ENCODE measurements at regions not wholly inside any gene's neighbourhood (a gene's known extent, or its start where the extent isn't known, plus 50 kb on each side); places are given as distances from the start of the nearest gene placed in this dataset.
A peak's percentile ranks its signal among the peaks of the same experiment; 100 is the strongest.

DNA sequence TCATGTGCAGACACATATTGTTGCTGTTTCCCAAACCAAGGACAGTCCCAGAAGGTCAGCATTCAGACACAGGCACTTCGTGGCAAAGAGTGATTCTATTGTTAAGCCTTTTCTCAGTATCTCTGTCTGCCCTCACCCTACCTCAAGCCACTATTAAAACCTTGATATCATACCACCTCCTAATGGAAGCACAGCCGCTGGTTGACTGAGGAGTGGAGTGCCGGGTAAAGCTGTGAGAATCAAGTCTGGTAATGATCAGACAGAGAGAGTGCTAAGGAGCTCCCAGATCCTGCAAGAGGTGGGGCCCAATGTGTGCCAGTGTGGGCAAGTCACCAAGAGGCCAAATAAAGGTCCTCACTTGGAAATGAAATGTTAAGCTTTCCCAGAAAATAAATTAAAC lies 819.5 kb downstream of the BCL11A start:
- intact Hi-C loops (cut with DNase I): no loop called here
- 69 to 73% (median 70%) methylated on average over 3 of the region's 3 CpGs for WGBS, 3 donors
- H3K4me1 ChIP-seq (ENCODE audit: insufficient read depth): no peaks in the 10 kb centered on the region
- H3K9me3 ChIP-seq: no peaks in the 10 kb centered on the region
- no peaks in the 10 kb centered on the region for H3K36me3 ChIP-seq
- DNase-seq: no peak
- no peak for TF ChIP-seq EP300 (IDR thresholded peaks at IDR 0.05)
- no peak for TF ChIP-seq POLR2A (IDR thresholded peaks at IDR 0.05)
- TF ChIP-seq, protein P1, sequence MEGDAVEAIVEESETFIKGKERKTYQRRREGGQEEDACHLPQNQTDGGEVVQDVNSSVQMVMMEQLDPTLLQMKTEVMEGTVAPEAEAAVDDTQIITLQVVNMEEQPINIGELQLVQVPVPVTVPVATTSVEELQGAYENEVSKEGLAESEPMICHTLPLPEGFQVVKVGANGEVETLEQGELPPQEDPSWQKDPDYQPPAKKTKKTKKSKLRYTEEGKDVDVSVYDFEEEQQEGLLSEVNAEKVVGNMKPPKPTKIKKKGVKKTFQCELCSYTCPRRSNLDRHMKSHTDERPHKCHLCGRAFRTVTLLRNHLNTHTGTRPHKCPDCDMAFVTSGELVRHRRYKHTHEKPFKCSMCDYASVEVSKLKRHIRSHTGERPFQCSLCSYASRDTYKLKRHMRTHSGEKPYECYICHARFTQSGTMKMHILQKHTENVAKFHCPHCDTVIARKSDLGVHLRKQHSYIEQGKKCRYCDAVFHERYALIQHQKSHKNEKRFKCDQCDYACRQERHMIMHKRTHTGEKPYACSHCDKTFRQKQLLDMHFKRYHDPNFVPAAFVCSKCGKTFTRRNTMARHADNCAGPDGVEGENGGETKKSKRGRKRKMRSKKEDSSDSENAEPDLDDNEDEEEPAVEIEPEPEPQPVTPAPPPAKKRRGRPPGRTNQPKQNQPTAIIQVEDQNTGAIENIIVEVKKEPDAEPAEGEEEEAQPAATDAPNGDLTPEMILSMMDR (IDR thresholded peaks at IDR 0.05): no peak
- H3K27ac ChIP-seq: no peak overlapping the region
- H3K27me3 ChIP-seq: no peaks in the 10 kb centered on the region
- no peak overlapping the region for H3K4me3 ChIP-seq

DNA sequence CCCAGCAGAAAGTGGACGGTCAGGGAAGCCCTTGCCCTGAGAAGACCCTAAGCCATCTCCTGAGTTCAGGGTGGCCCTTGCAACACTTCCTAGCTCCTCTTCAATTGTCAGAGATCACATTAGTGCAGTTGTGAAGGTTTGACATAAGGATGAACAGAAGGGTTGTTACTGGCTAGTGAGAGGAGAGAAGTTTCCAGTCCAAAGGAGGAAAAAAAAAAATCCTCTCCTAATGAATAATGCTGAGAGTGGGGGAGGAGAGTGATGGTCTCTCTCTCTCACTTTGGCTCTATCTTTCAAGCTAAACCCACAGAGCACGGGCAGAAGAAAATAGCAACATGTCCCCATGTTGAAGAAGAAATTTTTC lies 819.9 kb downstream of the BCL11A start:
- Histone ChIP-seq H3K27me3 (no peaks in the 10 kb centered on the region), H3K9me3 (no peaks in the 10 kb centered on the region), H3K4me3 (no peak overlapping the region), H3K36me3 (no peaks in the 10 kb centered on the region), H3K4me1 (ENCODE audit: insufficient read depth) (no peaks in the 10 kb centered on the region), H3K27ac (no peak overlapping the region)
- WGBS, 3 donors: 68 to 71% (median 70%) methylated on average over 2 of the region's 2 CpGs
- DNase-seq: no peak
- intact Hi-C loops (cut with DNase I): no loop called here
- TF ChIP-seq, protein P1 (IDR thresholded peaks at IDR 0.05): no peak
- TF ChIP-seq POLR2A (IDR thresholded peaks at IDR 0.05) (no peak), EP300 (IDR thresholded peaks at IDR 0.05) (no peak)

GRCh38 chr2:59732871-59733566 lies 820.4 kb downstream of the BCL11A start:
- no peak for TF ChIP-seq POLR2A (IDR thresholded peaks at IDR 0.05)
- TF ChIP-seq, protein P1 (IDR thresholded peaks at IDR 0.05): no peak
- no peak for TF ChIP-seq EP300 (IDR thresholded peaks at IDR 0.05)
- H3K4me3 ChIP-seq: no peak overlapping the region
- 84 to 91% (median 89%) methylated on average over 15 of the region's 15 CpGs for WGBS, 3 donors
- H3K9me3 ChIP-seq: no peaks in the 10 kb centered on the region
- peak in 1 of 5 donors; percentile 9 for DNase-seq
- no peak overlapping the region for H3K27ac ChIP-seq
- no peaks in the 10 kb centered on the region for H3K4me1 ChIP-seq (ENCODE audit: insufficient read depth)
- intact Hi-C loops (cut with DNase I): no loop called here
- no peaks in the 10 kb centered on the region for H3K27me3 ChIP-seq
- H3K36me3 ChIP-seq: no peaks in the 10 kb centered on the region

GRCh38 chr2:59727121-59727590 lies 826.3 kb downstream of the BCL11A start:
- H3K4me1 ChIP-seq (ENCODE audit: insufficient read depth): no peaks in the 10 kb centered on the region
- no peak for DNase-seq
- H3K27me3 ChIP-seq: no peaks in the 10 kb centered on the region
- no peaks in the 10 kb centered on the region for H3K36me3 ChIP-seq
- H3K4me3 ChIP-seq: no peak overlapping the region
- H3K9me3 ChIP-seq: no peaks in the 10 kb centered on the region
- intact Hi-C loops (cut with DNase I): no loop called here
- no peak for TF ChIP-seq EP300 (IDR thresholded peaks at IDR 0.05)
- TF ChIP-seq, protein P1 (IDR thresholded peaks at IDR 0.05): no peak
- TF ChIP-seq POLR2A (IDR thresholded peaks at IDR 0.05): no peak
- H3K27ac ChIP-seq: no peak overlapping the region
- WGBS, 3 donors: 73 to 81% (median 80%) methylated on average over 2 of the region's 2 CpGs
